NB4 (cell line): ENCODE measurements at regions not wholly inside any gene's neighbourhood (a gene's known extent, or its start where the extent isn't known, plus 50 kb on each side); places are given as distances from the start of the nearest gene placed in this dataset.

Source experiments
- MYC ChIP-seq: IDR thresholded peaks from 2 replicates; pipeline ENCODE4 v1.6.1; 2011; ENCODE audit warnings: low read depth, low read length
- POLR2A ChIP-seq: IDR thresholded peaks from 2 replicates; pipeline ENCODE4 v1.6.1; 2011; ENCODE audit warnings: mild to moderate bottlenecking; ENCODE audit not compliant: insufficient read length; ENCODE audit errors: extremely low read depth
- TF ChIP-seq, protein P1 (sequence below): IDR thresholded peaks from one replicate; pipeline ENCODE4 v1.5.1; 2012; ENCODE audit warnings: low read depth, low read length

DNA sequence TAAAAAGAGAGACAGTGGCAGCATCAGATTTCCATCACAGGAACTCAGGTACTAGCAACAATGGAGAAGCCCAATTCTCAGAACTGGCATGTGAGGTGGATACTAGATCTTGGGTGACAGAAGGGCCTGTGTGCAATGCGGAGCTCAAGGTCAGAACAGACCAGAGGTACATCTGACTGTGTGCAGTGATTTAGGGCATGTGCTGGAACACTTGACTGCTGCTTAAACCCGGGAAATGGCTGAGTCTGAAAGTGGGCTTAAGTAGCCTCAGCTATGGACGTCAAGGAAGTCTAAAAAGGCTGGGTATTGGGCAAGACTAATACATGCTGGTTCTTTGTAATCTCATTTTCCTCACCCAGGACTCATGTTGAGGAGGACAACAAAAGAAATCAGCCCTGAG, 182.2 kb downstream of the LACC1 start:
- TF ChIP-seq, protein P1, sequence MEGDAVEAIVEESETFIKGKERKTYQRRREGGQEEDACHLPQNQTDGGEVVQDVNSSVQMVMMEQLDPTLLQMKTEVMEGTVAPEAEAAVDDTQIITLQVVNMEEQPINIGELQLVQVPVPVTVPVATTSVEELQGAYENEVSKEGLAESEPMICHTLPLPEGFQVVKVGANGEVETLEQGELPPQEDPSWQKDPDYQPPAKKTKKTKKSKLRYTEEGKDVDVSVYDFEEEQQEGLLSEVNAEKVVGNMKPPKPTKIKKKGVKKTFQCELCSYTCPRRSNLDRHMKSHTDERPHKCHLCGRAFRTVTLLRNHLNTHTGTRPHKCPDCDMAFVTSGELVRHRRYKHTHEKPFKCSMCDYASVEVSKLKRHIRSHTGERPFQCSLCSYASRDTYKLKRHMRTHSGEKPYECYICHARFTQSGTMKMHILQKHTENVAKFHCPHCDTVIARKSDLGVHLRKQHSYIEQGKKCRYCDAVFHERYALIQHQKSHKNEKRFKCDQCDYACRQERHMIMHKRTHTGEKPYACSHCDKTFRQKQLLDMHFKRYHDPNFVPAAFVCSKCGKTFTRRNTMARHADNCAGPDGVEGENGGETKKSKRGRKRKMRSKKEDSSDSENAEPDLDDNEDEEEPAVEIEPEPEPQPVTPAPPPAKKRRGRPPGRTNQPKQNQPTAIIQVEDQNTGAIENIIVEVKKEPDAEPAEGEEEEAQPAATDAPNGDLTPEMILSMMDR = no peak
- TF ChIP-seq POLR2A = no peak
- TF ChIP-seq MYC = no peak
